RWPE1 (cell line): ENCODE measurements at regions not wholly inside any gene's neighbourhood (a gene's known extent, or its start where the extent isn't known, plus 50 kb on each side); places are given as distances from the start of the nearest gene placed in this dataset.

Experiments used
- CTCF ChIA-PET: fragments of 350-600 bp; sonication (Branson Sonifier 250); formaldehyde crosslinking; extraction: SDS; loops from one replicate; lab custom pipeline; 2021; lab: Yijun Ruan, JAX
- POLR2A ChIA-PET: fragments of 400-600 bp; formaldehyde crosslinking; extraction: SDS; loops from one replicate; lab custom pipeline; 2020; ENCODE audit warnings: antibody characterized with exemption; ENCODE audit not compliant: low non-redundant PET; lab: Yijun Ruan, JAX
- DNase-seq: peaks from one replicate; pipeline ENCODE4 v3.0.0; 2012; ENCODE audit warnings: low spot score
- H3K27ac ChIP-seq: fragments of 450-650 bp; 2 replicates; pipeline ENCODE4 v1.5.1; 2017
- CTCF ChIP-seq: fragments of 450-650 bp; conservative IDR thresholded peaks from 2 replicates; pipeline ENCODE4 v1.5.1; 2017; ENCODE audit warnings: low read depth, mild to moderate bottlenecking

GRCh38 chr11:134488913-134489312 lies 76.9 kb upstream of the B3GAT1 start:
- ChIA-PET CTCF (no interaction called here), POLR2A (no interaction called here)
- no peak overlapping the region for H3K27ac ChIP-seq
- no peak for DNase-seq
- no peak for TF ChIP-seq CTCF

- ChIA-PET POLR2A (no interaction called here), CTCF (no interaction called here)
- no peak overlapping the region for H3K27ac ChIP-seq
- no peak for DNase-seq
- no peak for TF ChIP-seq CTCF
These were observed 76.5 kb upstream of the B3GAT1 start for GRCh38 chr11:134488512-134488911.

GRCh38 chr11:134487696-134488095 lies 75.7 kb upstream of the B3GAT1 start:
- no peak for DNase-seq
- CTCF ChIA-PET: no interaction called here
- no peak for TF ChIP-seq CTCF
- no peak overlapping the region for H3K27ac ChIP-seq
- POLR2A ChIA-PET: no interaction called here

- TF ChIP-seq CTCF: no peak
- ChIA-PET POLR2A (no interaction called here), CTCF (no interaction called here)
- H3K27ac ChIP-seq: no peak overlapping the region
- no peak for DNase-seq
These were observed 74.7 kb upstream of the B3GAT1 start for GRCh38 chr11:134486704-134487103.

GRCh38 chr11:134486106-134486505 lies 74.1 kb upstream of the B3GAT1 start:
- no peak overlapping the region for H3K27ac ChIP-seq
- POLR2A ChIA-PET: no interaction called here
- TF ChIP-seq CTCF: no peak
- no peak for DNase-seq
- CTCF ChIA-PET: no interaction called here

GRCh38 chr11:134485316-134485715 lies 73.3 kb upstream of the B3GAT1 start:
- TF ChIP-seq CTCF: no peak
- CTCF ChIA-PET: no interaction called here
- no peak overlapping the region for H3K27ac ChIP-seq
- no peak for DNase-seq
- POLR2A ChIA-PET: no interaction called here

- no peak overlapping the region for H3K27ac ChIP-seq
- POLR2A ChIA-PET: no interaction called here
- CTCF ChIA-PET: no interaction called here
- TF ChIP-seq CTCF: no peak
- DNase-seq: no peak
These were observed 71.8 kb upstream of the B3GAT1 start for GRCh38 chr11:134483857-134484256.
